Neural cell (in vitro differentiated cells): ENCODE measurements at regions not wholly inside any gene's neighbourhood (a gene's known extent, or its start where the extent isn't known, plus 50 kb on each side); places are given as distances from the start of the nearest gene placed in this dataset.

Experiments used
- H2AFZ ChIP-seq: fragments of 200-600, 300-800 bp; sonication (generic), shearing (Covaris generic); 2 replicates; pipeline ENCODE4 v1.6.0; 2014; ENCODE audit warnings: low read depth, mild to moderate bottlenecking, antibody characterized with exemption, low read length, moderate library complexity
- H3F3A ChIP-seq: fragments of 200-600 bp; shearing (Covaris generic); 2 replicates; pipeline ENCODE4 v1.6.1; 2016; ENCODE audit warnings: mild to moderate bottlenecking, moderate library complexity, mixed read lengths, antibody characterized with exemption, low read length; ENCODE audit not compliant: insufficient read depth, poor library complexity, severe bottlenecking
- H3K27ac ChIP-seq: fragments of 200-600, 300-800 bp; sonication (generic), shearing (Covaris generic); 2 replicates; pipeline ENCODE4 v1.5.1; 2014; ENCODE audit warnings: mild to moderate bottlenecking, low read length, moderate library complexity
- H3K27me3 ChIP-seq: fragments of 300-800, 200-600 bp; sonication (generic), shearing (Covaris generic); 2 replicates; pipeline ENCODE4 v1.6.0; 2014; ENCODE audit warnings: mild to moderate bottlenecking, low read depth, low read length, moderate library complexity; ENCODE audit not compliant: insufficient read depth
- H3K36me3 ChIP-seq: fragments of 300-800, 200-600 bp; sonication (generic), shearing (Covaris generic); 2 replicates; pipeline ENCODE4 v1.5.1; 2014; ENCODE audit warnings: mild to moderate bottlenecking, antibody characterized with exemption, low read length, moderate library complexity; ENCODE audit not compliant: insufficient read depth
- H3K4me2 ChIP-seq: fragments of 300-800, 200-600 bp; sonication (generic), shearing (Covaris generic); 2 replicates; pipeline ENCODE4 v1.6.0; 2014; ENCODE audit warnings: mild to moderate bottlenecking, low read length
- H3K4me3 ChIP-seq: fragments of 300-800, 200-600 bp; sonication (generic), shearing (Covaris generic); 2 replicates; pipeline ENCODE4 v1.5.1; 2014; ENCODE audit warnings: mild to moderate bottlenecking, low read length, moderate library complexity
- H3K79me2 ChIP-seq: fragments of 200-600 bp; shearing (Covaris generic); replicated peaks from 2 replicates; pipeline ENCODE4 v1.6.0; 2014; ENCODE audit warnings: mild to moderate bottlenecking, low read length, moderate library complexity; ENCODE audit not compliant: insufficient read depth
- H3K9ac ChIP-seq: fragments of 300-800, 200-600 bp; sonication (generic), shearing (Covaris generic); 2 replicates; pipeline ENCODE4 v1.6.1; 2016; ENCODE audit warnings: mild to moderate bottlenecking, low read length, mixed read lengths
- H3K9me2 ChIP-seq: fragments of 200-600 bp; shearing (Covaris generic); 2 replicates; pipeline ENCODE4 v1.6.1; 2016; ENCODE audit warnings: mild to moderate bottlenecking, low read length, mixed read lengths; ENCODE audit not compliant: insufficient read depth
- H3K9me3 ChIP-seq: fragments of 200-600, 300-800 bp; sonication (generic), shearing (Covaris generic); 2 replicates; pipeline ENCODE4 v1.6.1; 2016; ENCODE audit warnings: mild to moderate bottlenecking, mixed run types, low read length, moderate library complexity, mixed read lengths
- H4K20me1 ChIP-seq: fragments of 200-600 bp; shearing (Covaris generic); 2 replicates; pipeline ENCODE4 v1.6.1; 2016; ENCODE audit warnings: mild to moderate bottlenecking, mixed run types; ENCODE audit not compliant: insufficient read depth
- CTCF ChIP-seq: fragments of 450-650 bp; IDR thresholded peaks from 2 replicates; pipeline ENCODE4 v1.5.1; 2014; ENCODE audit warnings: antibody characterized with exemption, mild to moderate bottlenecking, moderate library complexity; ENCODE audit not compliant: poor library complexity, severe bottlenecking
- EP300 ChIP-seq: fragments of 450-650 bp; conservative IDR thresholded peaks from 2 replicates; pipeline ENCODE4 v1.6.1; 2014; ENCODE audit warnings: antibody characterized with exemption, mild to moderate bottlenecking, moderate library complexity; ENCODE audit not compliant: poor library complexity, severe bottlenecking
- EZH2 ChIP-seq: fragments of 200-600, 300-800 bp; shearing (Covaris generic), sonication (generic); IDR thresholded peaks from 2 replicates; pipeline ENCODE4 v1.6.1; 2014; ENCODE audit warnings: antibody characterized with exemption, low read length, borderline replicate concordance, mild to moderate bottlenecking; ENCODE audit not compliant: insufficient read depth, poor library complexity, severe bottlenecking
- MXI1 ChIP-seq: fragments of 450-650 bp; conservative IDR thresholded peaks from 2 replicates; pipeline ENCODE4 v1.6.1; 2014; ENCODE audit warnings: antibody characterized with exemption, mild to moderate bottlenecking; ENCODE audit not compliant: poor library complexity, severe bottlenecking
- POLR2AphosphoS5 ChIP-seq: IDR thresholded peaks from 2 replicates; pipeline ENCODE4 v1.6.1; 2012
- RAD21 ChIP-seq: fragments of 450-650 bp; conservative IDR thresholded peaks from 2 replicates; pipeline ENCODE4 v1.6.1; 2014; ENCODE audit warnings: antibody characterized with exemption, mild to moderate bottlenecking, moderate library complexity
- REST ChIP-seq: IDR thresholded peaks from 2 replicates; pipeline ENCODE4 v1.6.1; 2012; ENCODE audit warnings: borderline replicate concordance
- SMC3 ChIP-seq: fragments of 450-650 bp; conservative IDR thresholded peaks from 2 replicates; pipeline ENCODE4 v1.6.1; 2014; ENCODE audit warnings: antibody characterized with exemption, mild to moderate bottlenecking, moderate library complexity; ENCODE audit not compliant: poor library complexity
- TAF1 ChIP-seq: IDR thresholded peaks from 2 replicates; pipeline ENCODE4 v1.6.1; 2012; ENCODE audit warnings: low read depth

DNA sequence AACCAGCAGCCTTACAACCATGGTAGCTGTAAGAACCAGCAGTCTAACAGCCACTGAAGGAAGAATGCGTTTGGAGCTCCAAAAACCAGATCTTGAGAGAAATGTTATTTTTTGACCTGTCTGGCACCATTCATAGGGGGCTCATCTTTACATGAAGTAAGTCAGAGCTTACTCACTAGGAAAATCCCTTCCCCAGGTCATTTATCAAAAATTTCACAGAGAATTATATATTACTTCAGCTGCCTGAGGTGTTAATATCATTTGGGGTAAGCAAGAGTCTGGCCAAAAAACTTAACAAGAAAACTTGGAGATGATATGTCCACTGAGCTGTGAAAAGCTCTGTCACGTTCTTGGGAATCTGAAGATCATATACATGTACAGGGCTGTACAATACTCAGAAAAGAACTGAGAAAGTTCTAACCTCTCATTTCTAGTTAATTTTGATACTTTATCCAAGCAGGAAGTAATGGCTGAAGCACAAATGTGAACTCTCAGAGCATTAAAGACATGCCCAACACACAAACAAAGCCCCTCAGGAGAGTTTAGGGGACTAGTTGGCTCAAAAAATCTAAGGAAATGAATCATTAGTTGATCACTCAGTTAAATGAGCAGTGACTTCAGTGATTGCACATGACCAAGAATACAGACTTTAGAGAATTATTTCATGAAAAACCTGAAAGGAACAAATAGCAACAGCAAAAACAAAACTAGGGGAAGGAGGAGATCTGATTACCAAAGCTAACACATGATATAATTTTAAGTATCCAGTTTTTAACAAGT lies 681.1 kb downstream of the LTN1 start:
- no peaks in the 10 kb centered on the region for H3K36me3 ChIP-seq
- no peaks in the 10 kb centered on the region for H3F3A ChIP-seq
- no peak overlapping the region for H3K4me3 ChIP-seq
- no peak overlapping the region for H3K27ac ChIP-seq
- no peaks in the 10 kb centered on the region for H3K9me3 ChIP-seq
- H3K9me2 ChIP-seq, result no peaks in the 10 kb centered on the region
- H3K27me3 ChIP-seq, result no peaks in the 10 kb centered on the region
- no peaks in the 10 kb centered on the region for H3K79me2 ChIP-seq
- no peak for TF ChIP-seq POLR2AphosphoS5
- TF ChIP-seq TAF1, result no peak
- no peak for TF ChIP-seq EP300
- TF ChIP-seq MXI1, result no peak
- no peak for TF ChIP-seq SMC3
- no peak for TF ChIP-seq RAD21
- no peak for TF ChIP-seq REST
- TF ChIP-seq EZH2, result no peak
- no peak for TF ChIP-seq CTCF
- H2AFZ ChIP-seq, result no peak overlapping the region
- H3K4me2 ChIP-seq, result no peak overlapping the region
- no peaks in the 10 kb centered on the region for H4K20me1 ChIP-seq
- no peak overlapping the region for H3K9ac ChIP-seq

DNA sequence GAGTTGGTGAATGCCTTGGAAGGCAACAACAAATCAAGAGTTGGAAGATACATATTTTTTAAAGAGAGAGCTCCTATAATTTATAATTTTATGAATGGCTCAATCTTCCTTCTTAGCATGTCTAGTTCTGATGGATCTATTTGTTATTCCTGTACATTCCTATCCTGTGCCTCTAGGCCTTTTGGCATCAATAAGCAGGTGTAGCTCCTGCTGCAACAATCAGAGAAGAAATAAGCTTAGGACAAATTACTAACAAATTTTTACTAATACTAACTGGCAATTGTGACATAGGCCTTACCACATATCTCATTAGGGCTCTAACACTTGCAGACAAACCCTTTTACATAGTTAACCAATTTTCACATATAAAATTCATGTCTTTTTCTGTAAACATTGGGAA lies 682.0 kb downstream of the LTN1 start:
- H3K4me3 ChIP-seq, result no peak overlapping the region

More for the DNA sequence above, 682.0 kb downstream of the LTN1 start:
- no peaks in the 10 kb centered on the region for H4K20me1 ChIP-seq
- no peak overlapping the region for H2AFZ ChIP-seq
- H3K9ac ChIP-seq, result no peak overlapping the region
- no peaks in the 10 kb centered on the region for H3F3A ChIP-seq
- no peaks in the 10 kb centered on the region for H3K9me3 ChIP-seq
- TF ChIP-seq POLR2AphosphoS5 (no peak), EZH2 (no peak), SMC3 (no peak), RAD21 (no peak), MXI1 (no peak), EP300 (no peak)
- H3K4me2 ChIP-seq, result no peak overlapping the region
- no peaks in the 10 kb centered on the region for H3K9me2 ChIP-seq
- H3K79me2 ChIP-seq, result no peaks in the 10 kb centered on the region
- H3K27me3 ChIP-seq, result no peaks in the 10 kb centered on the region
- H3K36me3 ChIP-seq, result no peaks in the 10 kb centered on the region
- no peak overlapping the region for H3K27ac ChIP-seq
